Stomach (tissue), 8 donors: ENCODE measurements at regions not wholly inside any gene's neighbourhood (a gene's known extent, or its start where the extent isn't known, plus 50 kb on each side); places are given as distances from the start of the nearest gene placed in this dataset.

ENCODE experiments used
- DNase-seq, 2 donors: peaks; one replicate each; pipeline versions ENCODE4 v3.0.0 to v3.0.0-alpha.2; 2013 to 2019
- H3K27ac ChIP-seq, 5 donors: fragments of 200-600 bp in 4 of 5; sonication (generic) in 4 of 5; one replicate each; pipeline ENCODE4 v1.5.1; 2013 to 2019; ENCODE audit warnings: mild to moderate bottlenecking in 1 of 5, moderate library complexity in 1 of 5
- H3K27me3 ChIP-seq, 3 donors: fragments of 200-600 bp; sonication (generic); one replicate each; pipeline ENCODE4 v1.5.1; 2017 to 2019; ENCODE audit warnings: mixed run types in 1 of 3
- H3K36me3 ChIP-seq, 4 donors: fragments of 200-600 bp; sonication (generic); 1 replicate in 3 of 4; 2 replicates in 1 of 4; pipeline ENCODE4 v1.5.1; 2016 to 2019
- H3K4me1 ChIP-seq, 4 donors: fragments of 200-600 bp; sonication (generic); one replicate each; pipeline ENCODE4 v1.5.1; 2016 to 2019
- H3K4me3 ChIP-seq, 4 donors: fragments of 200-600 bp; sonication (generic) in 3 of 4; one replicate each; pipeline ENCODE4 v1.5.1; 2016 to 2019; ENCODE audit warnings: mild to moderate bottlenecking in 1 of 4
- H3K9me3 ChIP-seq, 4 donors: fragments of 200-600 bp; sonication (generic); one replicate each; pipeline ENCODE4 v1.5.1; 2016 to 2019
- EP300 ChIP-seq: sonication (generic); formaldehyde crosslinking; IDR thresholded peaks from one replicate; pipeline ENCODE4 v1.6.1; 2017; ENCODE audit warnings: antibody characterized with exemption
- POLR2A ChIP-seq, 4 donors: fragments of 450-650 bp; IDR thresholded peaks; one replicate each; pipeline ENCODE4 v1.6.1; 2016; ENCODE audit warnings: antibody characterized with exemption in 4 of 4, control low read depth in 2 of 4, mild to moderate bottlenecking in 1 of 4, moderate library complexity in 1 of 4
- POLR2AphosphoS5 ChIP-seq, 3 donors: sonication (generic); formaldehyde crosslinking; IDR thresholded peaks; one replicate each; pipeline ENCODE4 v1.6.1; 2016; ENCODE audit warnings: antibody characterized with exemption in 3 of 3
- WGBS, 5 donors: extraction: QIAGEN DNeasy Blood & Tissue Kit in 3 of 5; methylation state at CpG; one replicate each; pipeline versions ENCODE4 v1.1.5 to v1.1.7; 2013 to 2018; 5-methylcytosine and 5-hydroxymethylcytosine counted together
- intact Hi-C: fragments of 100-400 bp; cut with DNase I; formaldehyde crosslinking; loops from one replicate; pipeline ENCODE4 v1.15.1; 2023; ENCODE audit warnings: low total_unique reads
- TF ChIP-seq, protein P1 (sequence below), 7 experiments: fragments of 450-650 bp in 4 of 7; fragments of 200-600 bp in 3 of 7; sonication (generic) in 3 of 7; IDR thresholded peaks; one replicate each; pipeline ENCODE4 v1.5.1; 2016 to 2019; ENCODE audit warnings: antibody characterized with exemption in 7 of 7, control low read depth in 2 of 7, mild to moderate bottlenecking in 1 of 7
- donor health status: healthy with polysubstance abuse.
- donor health status: Bipolar disorder and iron deficiency.
- donor health status: healthy.

DNA sequence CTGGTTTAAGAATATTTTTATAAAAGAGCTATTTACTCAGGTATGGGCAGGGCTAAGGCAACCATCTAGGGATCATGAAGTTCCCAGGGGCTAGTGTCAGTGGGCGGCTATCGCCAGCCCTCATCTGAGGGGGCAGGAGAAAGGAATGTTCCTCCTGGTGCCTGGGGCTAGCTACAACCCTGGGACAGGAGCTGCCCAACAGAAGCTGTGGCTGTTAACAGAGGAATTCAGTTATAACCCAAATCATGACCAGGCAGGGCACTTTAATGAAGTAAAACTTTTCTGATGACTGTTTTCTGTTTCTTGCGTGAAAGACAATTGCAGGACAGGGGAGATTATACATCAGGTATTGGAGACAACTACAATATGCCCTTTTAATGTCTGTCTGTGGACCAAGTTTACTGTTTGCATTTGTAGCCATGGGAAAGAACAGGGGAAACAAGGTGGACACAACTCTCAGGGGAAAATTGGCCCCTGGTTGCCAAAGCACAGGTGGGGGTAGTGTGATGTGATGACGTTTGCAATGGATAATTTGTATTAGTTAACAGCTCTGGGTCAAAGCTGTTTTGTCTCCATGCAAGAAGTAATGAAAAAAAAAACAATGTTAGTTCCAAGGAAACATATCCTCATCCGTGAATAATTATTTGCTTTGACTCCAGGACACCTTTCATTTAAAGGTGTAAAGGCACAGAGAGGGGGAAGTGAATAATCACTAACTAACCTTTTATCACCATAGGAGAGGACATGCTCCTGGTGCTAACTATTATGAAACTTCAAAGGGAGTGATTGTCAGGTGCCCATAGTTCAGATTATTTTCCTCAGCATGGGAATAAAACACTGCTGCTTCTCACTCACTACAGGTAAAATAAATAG lies 105.2 kb downstream of the TSEN15 start:
- no peaks in the 10 kb centered on the region for H3K9me3 ChIP-seq
- H3K4me1 ChIP-seq, result peaks cover 0 to 31% (median 6%) of the 10 kb centered on the region in 4 donors
- H3K27me3 ChIP-seq, result no peaks in the 10 kb centered on the region
- 49 to 70% (median 50%) methylated on average over 5 of the region's 5 CpGs for WGBS, 5 donors
- DNase-seq, result peak in 1 of 2 donors; percentile 46
- H3K27ac ChIP-seq, result no peak overlapping the region
- H3K36me3 ChIP-seq, result no peaks in the 10 kb centered on the region
- TF ChIP-seq EP300 (no peak), POLR2AphosphoS5 (IDR thresholded peaks at IDR 0.05) (no peak), POLR2A (IDR thresholded peaks at IDR 0.05) (no peak)
- TF ChIP-seq, protein P1, sequence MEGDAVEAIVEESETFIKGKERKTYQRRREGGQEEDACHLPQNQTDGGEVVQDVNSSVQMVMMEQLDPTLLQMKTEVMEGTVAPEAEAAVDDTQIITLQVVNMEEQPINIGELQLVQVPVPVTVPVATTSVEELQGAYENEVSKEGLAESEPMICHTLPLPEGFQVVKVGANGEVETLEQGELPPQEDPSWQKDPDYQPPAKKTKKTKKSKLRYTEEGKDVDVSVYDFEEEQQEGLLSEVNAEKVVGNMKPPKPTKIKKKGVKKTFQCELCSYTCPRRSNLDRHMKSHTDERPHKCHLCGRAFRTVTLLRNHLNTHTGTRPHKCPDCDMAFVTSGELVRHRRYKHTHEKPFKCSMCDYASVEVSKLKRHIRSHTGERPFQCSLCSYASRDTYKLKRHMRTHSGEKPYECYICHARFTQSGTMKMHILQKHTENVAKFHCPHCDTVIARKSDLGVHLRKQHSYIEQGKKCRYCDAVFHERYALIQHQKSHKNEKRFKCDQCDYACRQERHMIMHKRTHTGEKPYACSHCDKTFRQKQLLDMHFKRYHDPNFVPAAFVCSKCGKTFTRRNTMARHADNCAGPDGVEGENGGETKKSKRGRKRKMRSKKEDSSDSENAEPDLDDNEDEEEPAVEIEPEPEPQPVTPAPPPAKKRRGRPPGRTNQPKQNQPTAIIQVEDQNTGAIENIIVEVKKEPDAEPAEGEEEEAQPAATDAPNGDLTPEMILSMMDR (IDR thresholded peaks at IDR 0.05), result no peak
- intact Hi-C loops, result no loop called here
- H3K4me3 ChIP-seq, result no peak overlapping the region

DNA sequence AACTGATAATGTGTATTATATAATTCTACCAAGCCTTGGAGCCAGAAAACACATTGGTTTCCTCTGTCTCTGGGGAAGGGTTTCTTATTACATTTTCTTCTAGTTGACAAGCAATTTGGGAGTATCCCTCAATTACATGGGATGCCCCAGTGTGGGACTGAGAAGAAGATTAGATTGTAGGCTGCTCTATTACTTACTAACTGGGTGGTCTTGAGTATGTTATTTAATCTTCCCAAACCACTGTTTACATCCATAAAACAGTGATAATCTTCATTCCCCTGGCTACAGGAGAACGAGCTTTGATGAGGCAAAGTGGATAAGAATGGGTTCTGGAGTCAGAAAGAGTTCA lies 105.8 kb downstream of the TSEN15 start:
- no peak overlapping the region for H3K4me3 ChIP-seq
- H3K27me3 ChIP-seq, result no peaks in the 10 kb centered on the region
- TF ChIP-seq, protein P1 (IDR thresholded peaks at IDR 0.05), result no peak
- TF ChIP-seq EP300, result no peak
- no peak for TF ChIP-seq POLR2A (IDR thresholded peaks at IDR 0.05)
- TF ChIP-seq POLR2AphosphoS5 (IDR thresholded peaks at IDR 0.05), result no peak
- no peak overlapping the region for H3K27ac ChIP-seq
- H3K9me3 ChIP-seq, result no peaks in the 10 kb centered on the region
- peaks cover 0 to 31% (median 4%) of the 10 kb centered on the region in 4 donors for H3K4me1 ChIP-seq
- H3K36me3 ChIP-seq, result no peaks in the 10 kb centered on the region
- intact Hi-C loops, result no loop called here
- DNase-seq, result no peak
- 10 to 46% (median 30%) methylated on average over 1 of the region's 1 CpG for WGBS, 5 donors

DNA sequence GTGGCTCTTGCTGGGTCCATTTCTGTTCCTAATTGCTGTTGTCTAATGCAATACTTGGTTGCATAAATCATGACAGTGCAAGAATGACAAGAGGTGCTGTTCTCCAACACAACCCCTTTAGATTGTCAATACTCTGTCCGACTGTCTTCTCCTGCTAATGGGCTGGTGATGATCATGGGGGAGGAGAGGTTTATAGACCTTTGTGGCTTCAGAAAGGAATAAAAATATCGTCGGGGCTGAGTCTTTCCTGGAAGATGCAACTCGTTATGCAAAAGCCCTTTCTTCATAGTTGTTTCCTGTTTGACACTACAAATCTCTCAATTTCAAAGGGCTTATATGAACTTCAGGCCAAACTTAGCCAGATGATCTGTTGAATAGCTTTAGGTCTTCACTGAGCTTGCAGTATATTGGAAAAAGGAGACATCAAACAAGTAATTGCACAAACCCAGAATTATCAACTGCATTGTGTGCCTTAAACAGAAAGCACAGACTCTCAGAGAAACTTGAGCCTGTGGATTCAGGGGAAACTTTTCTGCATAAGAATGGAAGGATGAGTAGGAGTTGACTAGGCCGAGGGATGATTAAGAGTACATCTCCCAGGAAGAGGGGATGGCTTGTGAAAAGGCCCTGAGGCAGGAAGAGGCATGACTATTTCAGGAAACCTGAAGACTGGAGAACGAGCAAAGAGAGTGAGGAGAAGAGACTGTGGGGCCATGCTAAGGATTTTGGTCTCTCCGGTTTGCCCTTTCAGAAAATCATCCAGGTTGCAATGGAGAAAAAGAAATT lies 107.6 kb downstream of the TSEN15 start:
- Histone ChIP-seq H3K4me1 (peaks cover 0 to 27% (median 0%) of the 10 kb centered on the region in 4 donors), H3K4me3 (no peak overlapping the region), H3K36me3 (no peaks in the 10 kb centered on the region), H3K27me3 (no peaks in the 10 kb centered on the region), H3K27ac (peak overlapping the region in 2 of 5 donors; percentile 33 to 40), H3K9me3 (no peaks in the 10 kb centered on the region)
- WGBS, 5 donors, result 57 to 74% (median 71%) methylated on average over 7 of the region's 7 CpGs
- intact Hi-C loops, result no loop called here
- TF ChIP-seq, protein P1 (IDR thresholded peaks at IDR 0.05), result no peak
- TF ChIP-seq POLR2A (IDR thresholded peaks at IDR 0.05), result no peak
- DNase-seq, result no peak

DNA sequence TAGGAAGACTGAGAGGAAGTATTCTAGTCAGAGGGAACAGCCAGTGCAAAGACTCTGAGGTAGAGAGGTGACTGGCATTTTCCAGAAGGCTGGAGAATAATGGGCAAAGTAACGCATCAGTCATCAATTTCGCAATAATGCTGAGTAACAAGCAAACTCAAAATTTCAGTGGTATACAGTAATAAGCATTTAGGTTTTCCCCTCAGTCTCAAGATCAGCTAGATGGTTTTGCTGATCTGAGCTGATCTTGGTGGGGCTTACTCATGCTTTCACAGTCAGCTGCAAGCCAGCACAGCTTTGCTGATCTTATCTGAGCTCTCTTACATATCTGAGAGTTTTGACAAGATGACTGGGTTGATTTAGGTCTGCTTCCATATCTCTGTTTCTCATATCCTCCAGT lies 108.7 kb downstream of the TSEN15 start:
- H3K27ac ChIP-seq, result peak overlapping the region in 4 of 5 donors; percentile 13 to 66 (median 50)
- H3K36me3 ChIP-seq, result no peaks in the 10 kb centered on the region
- peaks cover 0 to 34% (median 0%) of the 10 kb centered on the region in 4 donors for H3K4me1 ChIP-seq
- no peak overlapping the region for H3K4me3 ChIP-seq
- WGBS, 5 donors, result 68 to 87% (median 80%) methylated on average over 2 of the region's 2 CpGs
- no peak for DNase-seq
- H3K27me3 ChIP-seq, result no peaks in the 10 kb centered on the region
- intact Hi-C loops, result no loop called here
- TF ChIP-seq, protein P1 (IDR thresholded peaks at IDR 0.05), result no peak
- no peak for TF ChIP-seq EP300
- no peak for TF ChIP-seq POLR2AphosphoS5 (IDR thresholded peaks at IDR 0.05)
- no peak for TF ChIP-seq POLR2A (IDR thresholded peaks at IDR 0.05)
- no peaks in the 10 kb centered on the region for H3K9me3 ChIP-seq
